IMR-90 (cell line): ENCODE measurements at regions not wholly inside any gene's neighbourhood (a gene's known extent, or its start where the extent isn't known, plus 50 kb on each side); places are given as distances from the start of the nearest gene placed in this dataset.

Source experiments
- ATAC-seq: fragments of 200-7000 bp; cut with Tn5 transposase; 2 replicates; pipeline ENCODE4 v1.9.1; 2020; ENCODE audit warnings: low read depth, mild to moderate bottlenecking, moderate library complexity
- BruUV-seq: library from RNA; stranded (reverse); fragments of 400-500 nt; replicated peaks from 2 replicates; lab custom pipeline; 2021; lab: Mats Ljungman, UMichigan
- CTCF ChIA-PET: fragments of 300-600 bp; formaldehyde crosslinking; extraction: SDS; loops from one replicate; lab custom pipeline; 2021; ENCODE audit warnings: antibody characterized with exemption; lab: Yijun Ruan, JAX
- POLR2A ChIA-PET: fragments of 300-600 bp; sonication (Branson Sonifier 250); formaldehyde crosslinking; loops from one replicate; lab custom pipeline; 2022; ENCODE audit warnings: antibody characterized with exemption; ENCODE audit not compliant: unreplicated experiment; lab: Charles Lee
- DNase-seq: peaks from one replicate; pipeline ENCODE4 v3.0.0; 2013
- H2AFZ ChIP-seq: replicated peaks from 2 replicates; pipeline ENCODE3; 2013; ENCODE audit warnings: low read length, mild to moderate bottlenecking; ENCODE audit not compliant: poor library complexity
- H2AK5ac ChIP-seq: 2 replicates; pipeline ENCODE4 v1.6.1; 2013; ENCODE audit warnings: low read depth, low read length, inconsistent platforms
- H2AK9ac ChIP-seq: replicated peaks from 2 replicates; pipeline ENCODE3; 2013; ENCODE audit warnings: mild to moderate bottlenecking, low read depth, low read length, moderate library complexity; ENCODE audit not compliant: poor library complexity
- H2BK120ac ChIP-seq: 2 replicates; pipeline ENCODE4 v1.6.1; 2013; ENCODE audit warnings: low read depth, low read length, inconsistent platforms
- H2BK15ac ChIP-seq: 3 replicates; pipeline ENCODE4 v1.6.1; 2013; ENCODE audit warnings: low read depth, low read length, inconsistent platforms
- H2BK20ac ChIP-seq: 2 replicates; pipeline ENCODE4 v1.6.1; 2013; ENCODE audit warnings: low read depth, mild to moderate bottlenecking, inconsistent platforms, low read length, moderate library complexity
- H2BK5ac ChIP-seq: 2 replicates; pipeline ENCODE4 v1.6.1; 2013; ENCODE audit warnings: mild to moderate bottlenecking, low read depth, low read length, inconsistent platforms; ENCODE audit not compliant: poor library complexity, severe bottlenecking
- H3K14ac ChIP-seq: replicated peaks from 2 replicates; pipeline ENCODE4 v1.6.1; 2013; ENCODE audit warnings: low read depth, low read length, inconsistent platforms
- H3K18ac ChIP-seq: 2 replicates; pipeline ENCODE4 v1.6.1; 2013; ENCODE audit warnings: low read depth, low read length, control low read depth
- H3K23ac ChIP-seq: 2 replicates; pipeline ENCODE4 v1.6.1; 2013; ENCODE audit warnings: low read depth, low read length, inconsistent platforms
- H3K27ac ChIP-seq: 2 replicates; pipeline ENCODE4 v1.5.1; 2013; ENCODE audit warnings: mild to moderate bottlenecking, control low read depth, low read length; ENCODE audit not compliant: insufficient read depth
- H3K27me3 ChIP-seq: 2 replicates; pipeline ENCODE4 v1.6.1; 2013; ENCODE audit warnings: low read length; ENCODE audit not compliant: control insufficient read depth, insufficient read depth
- H3K36me3 ChIP-seq: 2 replicates; pipeline ENCODE4 v1.6.1; 2013; ENCODE audit warnings: low read length, mixed read lengths; ENCODE audit not compliant: control insufficient read depth, insufficient read depth
- H3K4ac ChIP-seq: 2 replicates; pipeline ENCODE4 v1.6.1; 2013; ENCODE audit warnings: low read depth, low read length, inconsistent platforms
- H3K4me1 ChIP-seq: 2 replicates; pipeline ENCODE4 v1.6.1; 2013; ENCODE audit warnings: low read length, mixed read lengths; ENCODE audit not compliant: control insufficient read depth, insufficient read depth
- H3K4me2 ChIP-seq: 2 replicates; pipeline ENCODE4 v1.6.1; 2013; ENCODE audit warnings: low read depth, mild to moderate bottlenecking, control low read depth, low read length, moderate library complexity
- H3K4me3 ChIP-seq: 2 replicates; pipeline ENCODE4 v1.5.1; 2013; ENCODE audit warnings: low read depth, mild to moderate bottlenecking, control low read depth, low read length, moderate library complexity; ENCODE audit not compliant: insufficient read depth
- H3K56ac ChIP-seq: 2 replicates; pipeline ENCODE4 v1.6.1; 2013; ENCODE audit warnings: low read length, inconsistent platforms; ENCODE audit not compliant: insufficient read depth; ENCODE audit errors: extremely low read depth
- H3K79me1 ChIP-seq, 2 experiments: 2 replicates each; pipeline ENCODE4 v1.6.1; 2013; ENCODE audit warnings: low read length in 2 of 2, inconsistent platforms in 1 of 2, low read depth in 1 of 2
- H3K9ac ChIP-seq: 2 replicates; pipeline ENCODE4 v1.6.1; 2013; ENCODE audit warnings: low read depth, low read length, control low read depth
- H3K9me1 ChIP-seq: 2 replicates; pipeline ENCODE4 v1.6.1; 2013; ENCODE audit warnings: low read length, inconsistent platforms; ENCODE audit not compliant: insufficient read depth
- H3K9me3 ChIP-seq: 2 replicates; pipeline ENCODE4 v1.6.1; 2013; ENCODE audit warnings: low read length; ENCODE audit not compliant: control insufficient read depth, insufficient read depth
- H4K20me1 ChIP-seq: 2 replicates; pipeline ENCODE4 v1.6.1; 2013; ENCODE audit warnings: low read length, inconsistent platforms; ENCODE audit not compliant: insufficient read depth
- H4K5ac ChIP-seq: 2 replicates; pipeline ENCODE4 v1.6.1; 2013; ENCODE audit warnings: mild to moderate bottlenecking, low read depth, low read length, control low read depth
- H4K8ac ChIP-seq, 2 experiments: 2 replicates each; pipeline ENCODE4 v1.6.1; 2013; ENCODE audit warnings: low read depth in 2 of 2, low read length in 2 of 2, control low read depth in 1 of 2, inconsistent platforms in 1 of 2
- H4K91ac ChIP-seq: 2 replicates; pipeline ENCODE4 v1.6.1; 2013; ENCODE audit warnings: low read depth, low read length, inconsistent platforms; ENCODE audit not compliant: insufficient read depth
- CHD1 ChIP-seq: IDR thresholded peaks from 2 replicates; pipeline ENCODE4 v1.6.1; 2012; ENCODE audit warnings: low read depth, low read length, improper control_type of control experiment
- CTCF ChIP-seq: conservative IDR thresholded peaks from 2 replicates; pipeline ENCODE4 v1.5.1; 2012; ENCODE audit warnings: mild to moderate bottlenecking, low read depth, low read length, improper control_type of control experiment
- MAZ ChIP-seq: IDR thresholded peaks from 2 replicates; pipeline ENCODE4 v1.6.1; 2012; ENCODE audit warnings: low read depth, mild to moderate bottlenecking, low read length, improper control_type of control experiment, moderate library complexity, borderline replicate concordance
- POLR2A ChIP-seq: IDR thresholded peaks from 2 replicates; pipeline ENCODE4 v1.6.1; 2012; ENCODE audit warnings: mild to moderate bottlenecking, low read depth, low read length
- RAD21 ChIP-seq: IDR thresholded peaks from 2 replicates; pipeline ENCODE4 v1.6.1; 2012; ENCODE audit warnings: low read length, improper control_type of control experiment
- RCOR1 ChIP-seq: IDR thresholded peaks from 2 replicates; pipeline ENCODE4 v1.6.1; 2012; ENCODE audit warnings: mild to moderate bottlenecking, low read length, improper control_type of control experiment; ENCODE audit not compliant: insufficient replicate concordance
- RFX5 ChIP-seq: IDR thresholded peaks from 2 replicates; pipeline ENCODE4 v1.8.0; 2012; ENCODE audit warnings: low read depth, mild to moderate bottlenecking, low read length, moderate library complexity
- SMC3 ChIP-seq: fragments of 150-350 bp; IDR thresholded peaks from 2 replicates; pipeline ENCODE4 v1.6.1; 2016; ENCODE audit warnings: low read depth, mild to moderate bottlenecking, antibody characterized with exemption, low read length, moderate library complexity
- USF2 ChIP-seq: fragments of 150-350 bp; IDR thresholded peaks from 2 replicates; pipeline ENCODE4 v1.6.1; 2017; ENCODE audit warnings: mild to moderate bottlenecking, antibody characterized with exemption, low read length, low read depth
- WGBS, 2 experiments: methylation state at CpG; one replicate each; pipeline versions ENCODE4 v1.1.5 to v1.1.7; 2013; ENCODE audit warnings: missing lambda C conversion rate in 2 of 2; ENCODE audit not compliant: insufficient read length in 1 of 2; ENCODE audit errors: extremely low coverage in 2 of 2; 5-methylcytosine and 5-hydroxymethylcytosine counted together
- dilution Hi-C: fragments of 300-500 bp; cut with HindIII; formaldehyde crosslinking; loops from one replicate; pipeline ENCODE4 v1.14.3; 2018; ENCODE audit warnings: low sequenced_read_pairs; ENCODE audit not compliant: unreplicated experiment
- in situ Hi-C: fragments of 300-500 bp; cut with MboI; formaldehyde crosslinking; loops from 3 replicates; pipeline ENCODE4 v1.14.3; 2019; ENCODE audit warnings: low sequenced_read_pairs, inconsistent platforms, mixed read lengths
- intact Hi-C: fragments of 100-400 bp; cut with micrococcal nuclease; formaldehyde crosslinking; loops from 2 replicates; pipeline ENCODE4 v1.10.0; 2022

- Histone ChIP-seq H3K4me2 (no peak overlapping the region), H2BK20ac (no peak overlapping the region), H4K91ac (no peak overlapping the region), H3K36me3 (no peaks in the 10 kb centered on the region), H3K14ac (no peak overlapping the region), H3K27me3 (peaks cover 2% of the 10 kb centered on the region; the same call in 1 of the 2 replicates), H2AK9ac (no peak overlapping the region), H2BK5ac (no peak overlapping the region), H4K8ac (no peak overlapping the region), H2BK120ac (no peak overlapping the region), H2AFZ (no peak overlapping the region), H4K5ac (no peak overlapping the region), H3K79me1 (no peaks in the 10 kb centered on the region), H3K56ac (no peak overlapping the region), H3K9me3 (no peaks in the 10 kb centered on the region), H3K4ac (no peak overlapping the region), H3K9ac (no peak overlapping the region), H3K27ac (no peak overlapping the region), H3K9me1 (no peaks in the 10 kb centered on the region), H3K18ac (no peak overlapping the region), H2AK5ac (no peak overlapping the region), H4K20me1 (no peaks in the 10 kb centered on the region), H3K4me1 (no peaks in the 10 kb centered on the region), H2BK15ac (no peak overlapping the region), H3K4me3 (no peak overlapping the region), H3K23ac (no peak overlapping the region)
- ATAC-seq (no peak), DNase-seq (no peak)
- TF ChIP-seq POLR2A (no peak), CTCF (no peak), RAD21 (no peak), CHD1 (no peak), RFX5 (no peak), MAZ (no peak), USF2 (no peak), SMC3 (no peak), RCOR1 (no peak)
- in situ Hi-C loops = no loop called here
- WGBS, 2 experiments = no CpG with 5 or more reads among the region's 3 CpGs
- dilution Hi-C loops = no loop called here
- BruUV-seq = no TSS peak
- intact Hi-C loops = no loop called here
- ChIA-PET CTCF (no interaction called here), POLR2A (no interaction called here)
Measured at GRCh38 chr2:199131876-199132275, 325.9 kb downstream of the SATB2 start.
